Right lobe of liver (tissue), 4 donors: ENCODE measurements at regions not wholly inside any gene's neighbourhood (a gene's known extent, or its start where the extent isn't known, plus 50 kb on each side); places are given as distances from the start of the nearest gene placed in this dataset.

Experiments
- POLR2A ChIP-seq: fragments of 450-650 bp; IDR thresholded peaks from one replicate; pipeline ENCODE4 v1.6.1; 2017; ENCODE audit warnings: antibody characterized with exemption, mild to moderate bottlenecking
- TF ChIP-seq, protein P1 (sequence below), 4 donors: fragments of 200-600 bp in 3 of 4; fragments of 450-650 bp in 1 of 4; IDR thresholded peaks; one replicate each; pipeline versions ENCODE4 v1.5.1 to v1.8.0; 2016 to 2022; ENCODE audit warnings: antibody characterized with exemption in 4 of 4, mild to moderate bottlenecking in 2 of 4
- donor health status: DM: no; HTN: no; CAD: no.
- donor health status: DM: no; HTN: no; CAD: no.
- donor health status: DM: no; HTN: yes; CAD: no.

DNA sequence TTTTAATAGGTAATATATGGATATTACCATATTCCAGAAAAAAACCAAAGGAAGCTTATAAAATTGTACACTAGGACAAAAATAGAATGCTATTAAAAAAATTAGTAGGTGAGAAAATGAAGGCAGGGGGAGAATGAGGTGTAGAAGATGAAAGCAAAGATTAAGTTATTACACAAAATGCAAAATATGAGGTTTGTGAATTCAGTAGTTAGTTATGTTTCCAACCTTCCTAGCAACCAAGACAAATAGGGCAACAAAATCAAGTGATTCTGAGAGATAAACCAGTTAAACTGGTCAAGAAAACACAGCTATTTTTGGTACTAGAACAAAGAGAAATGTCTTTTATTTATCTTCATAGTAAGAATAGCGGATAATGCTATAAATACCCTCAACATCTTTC lies 300.0 kb upstream of the RASGEF1B start:
- TF ChIP-seq, protein P1, sequence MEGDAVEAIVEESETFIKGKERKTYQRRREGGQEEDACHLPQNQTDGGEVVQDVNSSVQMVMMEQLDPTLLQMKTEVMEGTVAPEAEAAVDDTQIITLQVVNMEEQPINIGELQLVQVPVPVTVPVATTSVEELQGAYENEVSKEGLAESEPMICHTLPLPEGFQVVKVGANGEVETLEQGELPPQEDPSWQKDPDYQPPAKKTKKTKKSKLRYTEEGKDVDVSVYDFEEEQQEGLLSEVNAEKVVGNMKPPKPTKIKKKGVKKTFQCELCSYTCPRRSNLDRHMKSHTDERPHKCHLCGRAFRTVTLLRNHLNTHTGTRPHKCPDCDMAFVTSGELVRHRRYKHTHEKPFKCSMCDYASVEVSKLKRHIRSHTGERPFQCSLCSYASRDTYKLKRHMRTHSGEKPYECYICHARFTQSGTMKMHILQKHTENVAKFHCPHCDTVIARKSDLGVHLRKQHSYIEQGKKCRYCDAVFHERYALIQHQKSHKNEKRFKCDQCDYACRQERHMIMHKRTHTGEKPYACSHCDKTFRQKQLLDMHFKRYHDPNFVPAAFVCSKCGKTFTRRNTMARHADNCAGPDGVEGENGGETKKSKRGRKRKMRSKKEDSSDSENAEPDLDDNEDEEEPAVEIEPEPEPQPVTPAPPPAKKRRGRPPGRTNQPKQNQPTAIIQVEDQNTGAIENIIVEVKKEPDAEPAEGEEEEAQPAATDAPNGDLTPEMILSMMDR (IDR thresholded peaks at IDR 0.05), result no peak
- no peak for TF ChIP-seq POLR2A
